Epithelial cell of prostate (primary cell): ENCODE measurements at regions not wholly inside any gene's neighbourhood (a gene's known extent, or its start where the extent isn't known, plus 50 kb on each side); places are given as distances from the start of the nearest gene placed in this dataset.
A peak's percentile ranks its signal among the peaks of the same experiment; 100 is the strongest.
"Not testable (repeated sequence)": the region's sequence is repeated elsewhere in the genome, so short reads cannot be mapped to it uniquely, and the experiment has no call there.

Experiments
- DNase-seq: peaks from one replicate; pipeline ENCODE4 v3.0.0-alpha.2; 2011; ENCODE audit warnings: low read depth, low spot score
- H3K27ac ChIP-seq: fragments of 450-650 bp; 2 replicates; pipeline ENCODE4 v1.5.1; 2017; ENCODE audit warnings: mild to moderate bottlenecking

DNA sequence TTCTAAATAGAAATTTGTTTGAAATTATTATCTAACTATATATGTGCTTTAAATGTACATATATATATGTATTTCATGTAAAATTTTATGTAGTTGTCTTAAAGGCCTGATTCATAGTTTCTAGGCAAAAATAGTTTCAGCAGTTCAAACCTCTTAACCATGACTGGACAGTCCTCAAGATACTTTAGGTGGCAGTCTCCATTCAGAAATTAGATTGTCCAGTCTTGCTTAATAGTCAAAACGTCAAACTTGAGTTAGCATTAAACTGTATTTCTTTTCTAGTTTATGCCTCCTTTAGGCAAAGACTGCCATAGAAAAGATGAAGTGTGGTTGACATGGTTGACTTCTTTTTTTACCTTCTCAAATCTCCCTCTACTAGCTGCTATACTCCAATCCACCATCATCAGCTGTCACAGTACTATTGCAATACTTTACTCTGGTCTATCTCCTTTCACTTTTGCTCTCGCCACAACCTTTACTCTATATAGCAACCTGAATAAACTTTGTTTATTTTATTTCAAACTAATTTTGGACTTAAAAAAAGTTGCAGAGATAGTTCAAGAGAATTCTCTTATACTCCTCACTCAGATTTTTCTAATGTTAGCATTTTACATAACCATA is 395.6 kb upstream of the DIPK2B start:
- no peak overlapping the region for H3K27ac ChIP-seq
- no peak for DNase-seq

GRCh38 chrX:45592101-45592500 is 391.4 kb upstream of the DIPK2B start:
- no peak for DNase-seq
- no peak overlapping the region for H3K27ac ChIP-seq

DNA sequence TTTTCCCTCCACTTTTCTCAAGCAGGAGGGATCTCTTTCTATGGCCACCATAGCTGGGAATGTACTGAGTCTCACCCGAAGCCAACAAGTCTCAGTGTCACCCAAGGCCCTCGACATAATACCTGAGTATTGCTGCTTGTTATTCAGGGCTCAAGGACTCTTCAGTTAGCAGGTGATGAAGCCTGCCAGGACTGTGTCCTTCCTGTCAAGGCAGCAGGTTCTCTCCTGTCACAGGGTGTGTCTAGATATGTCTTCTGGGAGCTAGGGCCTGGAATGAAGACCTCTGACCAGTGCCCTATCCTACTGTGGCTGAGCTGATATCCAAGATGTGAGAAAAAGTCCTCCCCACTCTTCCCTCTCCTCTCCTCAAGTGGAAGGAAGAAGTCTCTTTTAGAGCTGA is 391.0 kb upstream of the DIPK2B start:
- no peak for DNase-seq
- no peak overlapping the region for H3K27ac ChIP-seq

- peak; percentile 66 for DNase-seq
- H3K27ac ChIP-seq: peak overlapping the region; percentile 66
Measured at GRCh38 chrX:45584717-45585116, 384.0 kb upstream of the DIPK2B start.

- no peak for DNase-seq
- no peak overlapping the region for H3K27ac ChIP-seq
Measured at GRCh38 chrX:45577361-45577760, 376.7 kb upstream of the DIPK2B start.

GRCh38 chrX:45571453-45571852 is 370.8 kb upstream of the DIPK2B start:
- no peak overlapping the region for H3K27ac ChIP-seq
- DNase-seq: no peak

GRCh38 chrX:45566456-45566855 is 365.8 kb upstream of the DIPK2B start:
- H3K27ac ChIP-seq: no peak overlapping the region
- DNase-seq: no peak

DNA sequence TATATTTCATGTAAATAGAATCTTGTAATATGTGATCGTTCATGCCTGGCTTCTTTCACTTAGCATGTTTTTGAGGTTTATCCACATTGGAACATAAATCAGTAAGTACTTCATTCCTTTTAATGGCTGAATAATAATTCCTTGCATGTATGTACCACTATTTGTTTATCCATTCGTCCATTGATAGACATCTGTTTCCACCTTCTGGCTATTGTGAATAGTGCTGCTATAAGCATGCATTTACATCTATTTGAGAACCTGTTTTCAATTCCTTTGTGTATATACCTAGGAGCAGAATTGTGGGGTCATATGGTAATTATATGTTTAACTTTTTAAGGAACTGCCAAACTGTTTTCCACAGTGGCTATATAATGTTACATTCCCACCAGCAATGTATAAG is 356.7 kb upstream of the DIPK2B start:
- no peak overlapping the region for H3K27ac ChIP-seq
- no peak for DNase-seq

DNA sequence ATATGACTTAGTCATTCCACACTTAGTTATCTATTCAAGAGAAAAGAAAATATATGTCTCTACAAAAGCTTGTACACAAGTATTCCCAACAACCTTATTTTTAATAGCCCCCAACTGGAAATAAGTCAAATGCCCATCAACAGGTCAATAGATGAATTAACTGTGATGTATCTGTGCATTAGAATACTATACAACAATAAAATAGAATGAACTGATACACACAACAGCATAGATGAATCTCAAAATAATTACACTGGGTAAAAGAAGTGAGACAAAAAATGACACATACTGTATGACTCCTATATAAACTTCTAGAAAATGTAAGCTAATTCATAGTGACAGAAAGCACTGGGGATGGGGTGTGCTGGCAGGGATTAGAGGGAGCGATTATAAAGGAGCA is 354.1 kb upstream of the DIPK2B start:
- no peak overlapping the region for H3K27ac ChIP-seq
- no peak for DNase-seq

- no peak for DNase-seq
- H3K27ac ChIP-seq: no peak overlapping the region
Measured at GRCh38 chrX:45553417-45553816, 352.7 kb upstream of the DIPK2B start.

- not testable (repeated sequence) for H3K27ac ChIP-seq, DNase-seq
Measured at GRCh38 chrX:45546697-45547096, 346.0 kb upstream of the DIPK2B start.

DNA sequence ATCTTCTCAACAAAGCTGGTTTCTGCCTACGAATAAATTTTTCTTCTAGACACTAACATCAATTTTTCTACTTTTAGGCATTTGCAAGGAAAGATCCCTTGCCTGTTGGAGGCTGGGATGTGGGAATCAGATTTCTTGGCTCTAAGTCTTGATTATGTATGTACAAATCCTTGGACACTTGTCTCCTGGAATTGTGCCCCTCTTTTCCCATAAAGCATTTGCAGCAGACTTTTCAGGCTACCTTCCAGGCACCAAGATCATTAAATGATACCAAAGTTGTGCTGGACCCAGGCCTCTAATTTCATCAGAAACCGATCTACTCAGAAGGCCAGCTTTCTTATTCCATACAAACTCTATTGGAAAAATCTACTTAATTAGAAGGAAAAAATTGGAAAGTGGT is 339.5 kb upstream of the DIPK2B start:
- H3K27ac ChIP-seq: no peak overlapping the region
- no peak for DNase-seq

GRCh38 chrX:45537936-45538335 is 337.3 kb upstream of the DIPK2B start:
- DNase-seq: no peak
- H3K27ac ChIP-seq: no peak overlapping the region

DNA sequence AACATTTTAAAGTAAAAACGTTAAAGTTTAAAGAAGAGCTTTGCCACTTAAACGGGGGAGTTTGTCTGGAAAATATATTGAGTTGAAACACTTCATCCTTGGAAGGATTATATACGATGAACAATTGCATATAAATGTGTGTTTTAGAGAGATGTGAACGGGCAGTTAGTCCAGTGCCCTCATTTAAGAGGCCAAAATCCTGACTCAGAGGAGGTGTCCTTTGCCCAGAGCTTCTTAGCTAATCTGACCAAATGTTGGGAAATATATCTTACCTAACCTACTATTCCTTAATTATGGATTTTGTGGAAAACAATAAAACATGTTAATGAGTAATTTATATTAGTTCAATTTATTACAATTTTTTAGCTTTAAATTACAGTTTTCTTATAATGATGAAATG is 327.2 kb upstream of the DIPK2B start:
- H3K27ac ChIP-seq: no peak overlapping the region
- DNase-seq: no peak

- no peak for DNase-seq
- no peak overlapping the region for H3K27ac ChIP-seq
Measured at GRCh38 chrX:45524805-45525204, 324.1 kb upstream of the DIPK2B start.

DNA sequence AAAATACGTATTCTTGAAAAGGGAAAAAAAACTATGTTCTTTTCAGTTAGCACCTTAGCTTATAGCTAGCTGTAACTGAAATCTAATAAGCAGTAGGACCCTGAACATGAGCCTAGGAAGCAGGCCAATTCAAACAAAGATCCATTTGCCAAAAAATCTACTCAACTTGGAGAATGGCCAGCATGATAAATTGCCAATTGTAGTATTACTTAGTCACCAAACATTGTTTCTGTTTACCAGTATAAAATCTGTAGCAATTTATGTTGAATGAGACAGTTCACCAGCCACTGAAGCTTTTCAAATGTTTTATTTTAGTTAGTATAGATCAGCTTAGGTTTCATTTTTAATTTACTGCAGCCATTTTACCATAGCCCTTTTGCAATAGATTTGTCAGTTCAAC is 323.6 kb upstream of the DIPK2B start:
- H3K27ac ChIP-seq: no peak overlapping the region
- DNase-seq: no peak

DNA sequence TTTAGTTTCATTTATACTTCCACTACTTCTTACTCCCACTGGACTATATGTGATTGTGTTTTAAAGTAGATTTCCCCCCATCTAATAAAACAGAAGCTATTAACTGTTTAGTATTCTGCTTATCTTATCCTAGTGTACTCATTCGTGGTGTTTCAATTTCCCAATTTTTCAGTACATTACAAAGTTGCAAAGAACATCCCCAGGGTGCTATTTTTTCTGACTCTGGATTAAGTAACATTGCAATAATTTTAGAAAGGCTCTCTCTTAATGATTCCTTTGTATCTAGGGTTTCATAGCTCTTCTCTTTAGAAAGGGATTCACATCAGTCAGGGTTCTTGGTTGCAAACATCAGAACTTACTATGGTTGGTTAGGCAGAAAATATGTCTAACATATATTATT is 317.9 kb upstream of the DIPK2B start:
- DNase-seq: no peak
- H3K27ac ChIP-seq: no peak overlapping the region

- no peak for DNase-seq
- peak overlapping the region; percentile 82 for H3K27ac ChIP-seq
Measured at GRCh38 chrX:45517090-45517973, 316.7 kb upstream of the DIPK2B start.

- peak overlapping the region; percentile 82 for H3K27ac ChIP-seq
- DNase-seq: peak; percentile 86
Measured at GRCh38 chrX:45515262-45516215, 314.9 kb upstream of the DIPK2B start.

GRCh38 chrX:45513042-45513441 is 312.4 kb upstream of the DIPK2B start:
- no peak for DNase-seq
- H3K27ac ChIP-seq: no peak overlapping the region

- no peak overlapping the region for H3K27ac ChIP-seq
- no peak for DNase-seq
Measured at GRCh38 chrX:45508454-45508853, 307.8 kb upstream of the DIPK2B start.
